ENCODE measurements at regions not wholly inside any gene's neighbourhood (a gene's known extent, or its start where the extent isn't known, plus 50 kb on each side); places are given as distances from the start of the nearest gene placed in this dataset.

GRCh38 chr12:74391283-74391682 is 146.4 kb upstream of the ATXN7L3B start:
- TF ChIP-seq TAF1 (IDR thresholded peaks at IDR 0.05; ENCODE audit: low read depth, low read length) (no peak), SP4 (IDR thresholded peaks at IDR 0.05; ENCODE audit: low read length) (no peak), CTCF (IDR thresholded peaks at IDR 0.05; ENCODE audit: control extremely low read depth in 1 of 3, insufficient read depth in 1 of 3, low read depth in 1 of 3, low read length in 3 of 3) (no peak), PHF8 (conservative IDR thresholded peaks at IDR 0.05; ENCODE audit: low read depth, low read length) (no peak), EZH2 (IDR thresholded peaks at IDR 0.05; ENCODE audit: low read depth, low read length, severe bottlenecking) (no peak), POLR2A (IDR thresholded peaks at IDR 0.05; ENCODE audit: control extremely low read depth in 1 of 2, low read depth in 2 of 2, low read length in 2 of 2) (no peak)

Data from H1 (cell line).